GM23338 (cell line): ENCODE measurements at regions not wholly inside any gene's neighbourhood (a gene's known extent, or its start where the extent isn't known, plus 50 kb on each side); places are given as distances from the start of the nearest gene placed in this dataset.
"Not testable (repeated sequence)": the region's sequence is repeated elsewhere in the genome, so short reads cannot be mapped to it uniquely, and the experiment has no call there.

Source experiments
- ATAC-seq: fragments of 200-7000 bp; cut with Tn5 transposase; 3 replicates; pipeline ENCODE4 v1.9.1; 2020
- DNase-seq: peaks from one replicate; pipeline ENCODE4 v3.0.0-alpha.2; 2015; ENCODE audit warnings: low spot score
- H2AFZ ChIP-seq: fragments of 200-600 bp; sonication (generic); 2 replicates; pipeline ENCODE4 v1.8.0; 2016; ENCODE audit warnings: antibody characterized with exemption, mild to moderate bottlenecking, moderate library complexity
- H3F3A ChIP-seq: fragments of 200-600 bp; sonication (generic); replicated peaks from 2 replicates; pipeline ENCODE4 v1.8.0; 2017; ENCODE audit warnings: antibody characterized with exemption, mixed run types, low read depth
- H3K27ac ChIP-seq: fragments of 200-600 bp; sonication (generic); 2 replicates; pipeline ENCODE4 v1.6.1; 2016; ENCODE audit warnings: low read depth
- H3K27me3 ChIP-seq: fragments of 200-600 bp; sonication (generic); 2 replicates; pipeline ENCODE4 v1.8.0; 2016; ENCODE audit warnings: mild to moderate bottlenecking, mixed run types, moderate library complexity; ENCODE audit not compliant: insufficient read depth
- H3K36me3 ChIP-seq: fragments of 200-600 bp; sonication (generic); 2 replicates; pipeline ENCODE4 v1.8.0; 2016; ENCODE audit warnings: mild to moderate bottlenecking; ENCODE audit not compliant: insufficient read depth
- H3K4me1 ChIP-seq: fragments of 200-600 bp; sonication (generic); 2 replicates; pipeline ENCODE4 v1.8.0; 2016; ENCODE audit warnings: mild to moderate bottlenecking, moderate library complexity; ENCODE audit not compliant: insufficient read depth
- H3K4me2 ChIP-seq: fragments of 200-600 bp; sonication (generic); 2 replicates; pipeline ENCODE4 v1.7.1; 2017; ENCODE audit warnings: mixed run types
- H3K4me3 ChIP-seq: fragments of 200-600 bp; sonication (generic); 2 replicates; pipeline ENCODE4 v1.6.1; 2016; ENCODE audit warnings: mixed run types
- H3K79me2 ChIP-seq: fragments of 200-600 bp; sonication (generic); replicated peaks from 2 replicates; pipeline ENCODE4 v1.8.0; 2017; ENCODE audit warnings: mild to moderate bottlenecking; ENCODE audit not compliant: insufficient read depth
- H3K9me2 ChIP-seq: fragments of 200-600 bp; sonication (generic); 2 replicates; pipeline ENCODE4 v1.8.0; 2017; ENCODE audit not compliant: insufficient read depth
- H4K20me1 ChIP-seq: fragments of 200-600 bp; sonication (generic); replicated peaks from 2 replicates; pipeline ENCODE4 v1.8.0; 2017; ENCODE audit warnings: mild to moderate bottlenecking; ENCODE audit not compliant: insufficient read depth
- H3K27ac Mint-ChIP-seq: 2 replicates; pipeline ENCODE4 v1.8.0; 2020; ENCODE audit warnings: inconsistent platforms, mild to moderate bottlenecking, moderate library complexity, mixed read lengths
- H3K27me3 Mint-ChIP-seq: 3 replicates; pipeline ENCODE4 v1.8.0; 2022; ENCODE audit warnings: low read depth, mild to moderate bottlenecking, moderate library complexity, mixed read lengths, inconsistent platforms; ENCODE audit not compliant: insufficient read depth, poor library complexity
- H3K36me3 Mint-ChIP-seq: 3 replicates; pipeline ENCODE4 v1.8.0; 2021; ENCODE audit warnings: low read depth, mild to moderate bottlenecking, inconsistent platforms, moderate library complexity, mixed read lengths
- H3K4me1 Mint-ChIP-seq: 3 replicates; pipeline ENCODE4 v1.8.0; 2020; ENCODE audit warnings: mild to moderate bottlenecking, inconsistent platforms, mixed read lengths
- H3K4me3 Mint-ChIP-seq: 3 replicates; pipeline ENCODE4 v1.8.0; 2021; ENCODE audit warnings: moderate library complexity, mild to moderate bottlenecking, inconsistent platforms, mixed read lengths
- H3K9me3 Mint-ChIP-seq: 3 replicates; pipeline ENCODE4 v1.8.0; 2020; ENCODE audit warnings: moderate library complexity, mild to moderate bottlenecking, inconsistent platforms, mixed read lengths
- EZH2 ChIP-seq: fragments of 200-600 bp; sonication (generic); IDR thresholded peaks from one replicate; pipeline ENCODE4 v1.8.0; 2017; ENCODE audit warnings: antibody characterized with exemption, mild to moderate bottlenecking, low read depth; ENCODE audit not compliant: unreplicated experiment
- EZH2phosphoT487 ChIP-seq: fragments of 200-600 bp; sonication (generic); IDR thresholded peaks from one replicate; pipeline ENCODE4 v1.8.1; 2018; ENCODE audit warnings: antibody characterized with exemption; ENCODE audit not compliant: unreplicated experiment
- JUNB ChIP-seq: IDR thresholded peaks from one replicate; pipeline ENCODE4 v1.6.1; 2016; ENCODE audit warnings: antibody characterized with exemption; ENCODE audit not compliant: unreplicated experiment
- STAT1 ChIP-seq: IDR thresholded peaks from one replicate; pipeline ENCODE4 v1.6.1; 2016; ENCODE audit warnings: antibody characterized with exemption; ENCODE audit not compliant: unreplicated experiment
- ZNF114 ChIP-seq: fragments of 250-450 bp; sonication (Bioruptor Pico); IDR thresholded peaks from 2 replicates; pipeline ENCODE4 v1.5.0; 2020; ENCODE audit warnings: mild to moderate bottlenecking, moderate library complexity
- ZNF462 ChIP-seq: fragments of 250-450 bp; sonication (Bioruptor Pico); IDR thresholded peaks from 2 replicates; pipeline ENCODE4 v1.5.0; 2020; ENCODE audit warnings: mild to moderate bottlenecking, moderate library complexity
- TF ChIP-seq, protein P1 (sequence below), 2 experiments: fragments of 200-600 bp in 1 of 2; sonication (generic) in 1 of 2; conservative IDR thresholded peaks; 2 replicates each; pipeline versions ENCODE4 v1.5.1 to v1.6.1; 2016 to 2017; ENCODE audit warnings: antibody characterized with exemption in 2 of 2, low read depth in 2 of 2, mild to moderate bottlenecking in 2 of 2, moderate library complexity in 1 of 2

DNA sequence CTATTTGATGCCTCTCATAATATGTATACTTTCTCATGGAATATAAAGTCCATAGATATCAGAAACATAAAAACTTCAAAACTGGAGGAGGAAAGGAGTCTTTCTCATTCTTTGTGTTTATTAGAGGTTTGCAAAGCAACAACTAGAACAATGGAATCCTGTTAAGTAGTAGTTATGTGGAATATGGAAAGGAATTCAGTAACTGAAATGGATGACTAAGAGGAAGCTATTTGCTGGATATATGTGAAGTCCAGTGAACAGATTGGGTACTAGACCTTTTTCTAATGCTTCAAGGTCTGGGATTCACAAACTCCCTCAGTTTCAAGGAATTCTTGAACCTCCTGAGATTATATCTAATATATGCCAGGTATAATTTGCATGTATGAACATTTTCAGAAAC lies 353.6 kb upstream of the FANCL start:
- Mint-ChIP-seq H3K9me3 (no peaks in the 10 kb centered on the region), H3K4me1 (no peaks in the 10 kb centered on the region; the same call in 2 of the 3 replicates), H3K27me3 (no peaks in the 10 kb centered on the region), H3K4me3 (no peak overlapping the region), H3K27ac (no peak overlapping the region), H3K36me3 (no peaks in the 10 kb centered on the region)
- no peak overlapping the region for H3K27ac ChIP-seq
- H3K4me3 ChIP-seq, result no peak overlapping the region
- H3K36me3 ChIP-seq, result no peaks in the 10 kb centered on the region
- TF ChIP-seq ZNF114, result no peak
- TF ChIP-seq JUNB, result no peak
- TF ChIP-seq EZH2phosphoT487, result no peak
- no peak for TF ChIP-seq ZNF462
- TF ChIP-seq EZH2, result no peak
- no peak for TF ChIP-seq STAT1
- H4K20me1 ChIP-seq, result no peaks in the 10 kb centered on the region
- no peak overlapping the region for H3K4me2 ChIP-seq
- no peaks in the 10 kb centered on the region for H3F3A ChIP-seq
- no peak for DNase-seq
- no peak overlapping the region for H2AFZ ChIP-seq
- no peaks in the 10 kb centered on the region for H3K4me1 ChIP-seq
- H3K27me3 ChIP-seq, result no peaks in the 10 kb centered on the region
- peaks cover 11% of the 10 kb centered on the region for H3K9me2 ChIP-seq
- no peak for ATAC-seq
- H3K79me2 ChIP-seq, result no peaks in the 10 kb centered on the region

DNA sequence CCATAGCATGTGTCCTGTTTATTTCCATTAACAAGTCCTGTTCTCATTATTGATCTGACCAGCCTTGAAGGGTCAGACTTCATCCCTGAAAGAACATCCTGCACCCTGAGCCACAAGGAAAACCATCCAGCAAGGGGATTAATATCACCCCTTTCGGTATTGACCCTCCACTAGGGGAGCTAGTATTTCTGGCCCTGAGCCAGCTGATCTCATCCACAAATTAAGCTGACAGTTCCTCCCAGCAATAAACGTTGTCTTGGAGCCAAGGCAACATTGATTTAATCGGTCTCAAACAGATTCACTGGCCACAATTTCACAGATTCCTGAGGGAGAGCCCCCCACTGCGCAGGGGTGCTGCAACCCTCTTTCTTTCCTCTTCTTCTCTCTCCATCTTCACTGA lies 353.1 kb upstream of the FANCL start:
- ATAC-seq, result peak; percentile 82
- H3K9me2 ChIP-seq, result peaks cover 6% of the 10 kb centered on the region

DNA sequence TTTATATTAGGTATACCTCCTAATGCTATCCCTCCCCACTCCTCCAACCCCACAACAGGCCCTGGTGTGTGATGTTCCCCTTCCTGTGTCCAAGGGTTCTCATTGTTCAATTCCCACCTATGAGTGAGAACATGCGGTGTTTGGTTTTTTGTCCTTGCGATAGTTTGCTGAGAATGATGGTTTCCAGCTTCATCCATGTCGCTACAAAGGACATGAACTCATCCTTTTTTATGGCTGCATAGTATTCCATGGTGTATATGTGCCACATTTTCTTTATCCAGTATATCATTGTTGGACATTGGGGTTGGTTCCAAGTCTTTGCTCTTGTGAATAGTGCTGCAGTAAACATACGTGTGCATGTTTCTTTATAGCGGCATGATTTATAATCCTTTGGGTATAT lies 345.1 kb upstream of the FANCL start:
- H3K36me3 ChIP-seq, H3K36me3 Mint-ChIP-seq: not testable (repeated sequence)

More for the DNA sequence above, 353.1 kb upstream of the FANCL start:
- no peaks in the 10 kb centered on the region for H3K27me3 Mint-ChIP-seq
- Histone ChIP-seq H3K4me1 (no peaks in the 10 kb centered on the region), H3K27ac (no peak overlapping the region), H3K27me3 (no peaks in the 10 kb centered on the region), H3F3A (no peaks in the 10 kb centered on the region), H3K79me2 (no peaks in the 10 kb centered on the region), H4K20me1 (no peaks in the 10 kb centered on the region), H2AFZ (no peak overlapping the region), H3K4me2 (no peak overlapping the region), H3K4me3 (no peak overlapping the region), H3K36me3 (no peaks in the 10 kb centered on the region)
- H3K36me3 Mint-ChIP-seq, result no peaks in the 10 kb centered on the region
- TF ChIP-seq STAT1, result no peak
- TF ChIP-seq, protein P1, sequence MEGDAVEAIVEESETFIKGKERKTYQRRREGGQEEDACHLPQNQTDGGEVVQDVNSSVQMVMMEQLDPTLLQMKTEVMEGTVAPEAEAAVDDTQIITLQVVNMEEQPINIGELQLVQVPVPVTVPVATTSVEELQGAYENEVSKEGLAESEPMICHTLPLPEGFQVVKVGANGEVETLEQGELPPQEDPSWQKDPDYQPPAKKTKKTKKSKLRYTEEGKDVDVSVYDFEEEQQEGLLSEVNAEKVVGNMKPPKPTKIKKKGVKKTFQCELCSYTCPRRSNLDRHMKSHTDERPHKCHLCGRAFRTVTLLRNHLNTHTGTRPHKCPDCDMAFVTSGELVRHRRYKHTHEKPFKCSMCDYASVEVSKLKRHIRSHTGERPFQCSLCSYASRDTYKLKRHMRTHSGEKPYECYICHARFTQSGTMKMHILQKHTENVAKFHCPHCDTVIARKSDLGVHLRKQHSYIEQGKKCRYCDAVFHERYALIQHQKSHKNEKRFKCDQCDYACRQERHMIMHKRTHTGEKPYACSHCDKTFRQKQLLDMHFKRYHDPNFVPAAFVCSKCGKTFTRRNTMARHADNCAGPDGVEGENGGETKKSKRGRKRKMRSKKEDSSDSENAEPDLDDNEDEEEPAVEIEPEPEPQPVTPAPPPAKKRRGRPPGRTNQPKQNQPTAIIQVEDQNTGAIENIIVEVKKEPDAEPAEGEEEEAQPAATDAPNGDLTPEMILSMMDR (conservative IDR thresholded peaks at IDR 0.05; ENCODE audit: low read depth in 2 of 2), result peak; percentile 61 to 69
- H3K4me3 Mint-ChIP-seq, result no peak overlapping the region
- no peaks in the 10 kb centered on the region for H3K9me3 Mint-ChIP-seq
- peak; percentile 61 for DNase-seq
- H3K27ac Mint-ChIP-seq, result no peak overlapping the region
- H3K4me1 Mint-ChIP-seq, result no peaks in the 10 kb centered on the region; the same call in 2 of the 3 replicates

More for the DNA sequence above, 345.1 kb upstream of the FANCL start:
- H3K27me3 ChIP-seq, H3K4me2 ChIP-seq, H3K27me3 Mint-ChIP-seq, H2AFZ ChIP-seq, H3F3A ChIP-seq, H3K9me2 ChIP-seq, H3K9me3 Mint-ChIP-seq, H3K79me2 ChIP-seq, H3K27ac ChIP-seq, H3K4me3 Mint-ChIP-seq, H3K27ac Mint-ChIP-seq, H4K20me1 ChIP-seq, DNase-seq, H3K4me3 ChIP-seq, ATAC-seq: not testable (repeated sequence)
- peaks cover 11% of the 10 kb centered on the region for H3K4me1 Mint-ChIP-seq
- peaks cover 14% of the 10 kb centered on the region for H3K4me1 ChIP-seq
